Thyroid gland (tissue), 4 donors: ENCODE measurements at regions not wholly inside any gene's neighbourhood (a gene's known extent, or its start where the extent isn't known, plus 50 kb on each side); places are given as distances from the start of the nearest gene placed in this dataset.

ENCODE experiments used
- DNase-seq, 2 donors: peaks; one replicate each; pipeline ENCODE4 v3.0.0-alpha.2; 2019
- H3K27ac ChIP-seq, 3 donors: fragments of 200-600 bp; sonication (generic); 1 replicate in 2 of 3; 2 replicates in 1 of 3; pipeline ENCODE4 v1.5.1; 2016 to 2019; ENCODE audit warnings: mild to moderate bottlenecking in 1 of 3, moderate library complexity in 1 of 3
- H3K27me3 ChIP-seq: fragments of 200-600 bp; sonication (generic); one replicate; pipeline ENCODE4 v1.5.1; 2019
- H3K36me3 ChIP-seq, 2 donors: fragments of 200-600 bp; sonication (generic); one replicate each; pipeline ENCODE4 v1.5.1; 2016 to 2019
- H3K4me1 ChIP-seq, 2 donors: fragments of 200-600 bp; sonication (generic); one replicate each; pipeline ENCODE4 v1.5.1; 2017 to 2019
- H3K4me3 ChIP-seq, 3 donors: fragments of 200-600 bp; sonication (generic); replicated peaks in 1 of 3; 1 replicate in 2 of 3; 2 replicates in 1 of 3; pipeline ENCODE4 v1.5.1; 2016; ENCODE audit warnings: mild to moderate bottlenecking in 1 of 3
- H3K9me3 ChIP-seq: fragments of 200-600 bp; sonication (generic); one replicate; pipeline ENCODE4 v1.5.1; 2017
- CTCF ChIP-seq, 6 experiments: fragments of 200-600 bp in 3 of 6; fragments of 450-650 bp in 3 of 6; sonication (generic) in 3 of 6; IDR thresholded peaks; one replicate each; pipeline ENCODE4 v1.5.1; 2016 to 2019; ENCODE audit warnings: antibody characterized with exemption in 6 of 6, mild to moderate bottlenecking in 2 of 6, inconsistent platforms in 1 of 6, moderate library complexity in 1 of 6
- POLR2A ChIP-seq, 2 donors: fragments of 450-650 bp; IDR thresholded peaks; one replicate each; pipeline ENCODE4 v1.6.1; 2017; ENCODE audit warnings: antibody characterized with exemption in 2 of 2, mild to moderate bottlenecking in 2 of 2, moderate library complexity in 1 of 2
- whole genome bisulfite sequencing, 2 donors: methylation state at CpG; one replicate each; pipeline ENCODE4 v1.1.5; 2017; 5-methylcytosine and 5-hydroxymethylcytosine counted together
- intact Hi-C: fragments of 100-400 bp; cut with DNase I; formaldehyde crosslinking; loops from one replicate; pipeline ENCODE4 v1.15.1; 2023

DNA sequence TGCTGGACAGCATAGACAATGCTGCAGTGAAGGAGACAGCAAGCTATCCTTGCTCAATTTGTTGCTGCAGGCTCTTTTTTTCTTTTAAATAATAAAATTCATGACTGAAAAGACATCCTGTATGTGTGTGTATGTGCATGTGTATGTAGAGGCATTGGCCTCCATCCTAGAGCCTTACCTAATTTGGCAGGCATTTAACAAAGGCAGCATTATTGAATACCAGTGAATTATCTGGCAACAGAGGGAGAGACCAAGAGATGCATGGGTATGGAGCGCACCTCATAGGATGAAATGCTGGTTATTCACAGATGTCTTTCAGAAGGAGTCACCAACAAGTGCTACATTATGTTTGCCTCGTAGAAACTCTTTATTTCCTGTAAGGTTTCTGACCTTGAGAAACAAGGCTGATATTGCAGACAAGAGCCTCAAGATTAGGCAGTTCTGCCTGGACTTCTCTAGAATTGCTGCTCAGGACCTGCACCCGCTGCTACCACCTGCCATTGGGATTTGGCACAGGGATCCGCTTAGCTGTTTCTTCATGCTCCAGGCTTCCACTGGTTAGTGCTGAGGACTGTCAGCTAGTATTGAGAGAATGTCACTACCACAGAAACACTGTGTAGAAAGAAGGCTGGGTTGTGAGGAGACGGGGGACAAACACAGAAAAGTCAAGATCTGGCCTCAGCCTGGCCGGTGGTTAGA lies 247.7 kb upstream of the RFX3 start:
- Histone ChIP-seq H3K27me3 (no peaks in the 10 kb centered on the region), H3K9me3 (no peaks in the 10 kb centered on the region), H3K4me1 (peaks cover 3 to 6% of the 10 kb centered on the region in 2 donors), H3K4me3 (no peak overlapping the region), H3K36me3 (no peaks in the 10 kb centered on the region), H3K27ac (no peak overlapping the region)
- intact Hi-C loops = no loop called here
- 92 to 97% methylated on average over 6 of the region's 6 CpGs for WGBS, 2 donors
- TF ChIP-seq CTCF (IDR thresholded peaks at IDR 0.05) (no peak), POLR2A (IDR thresholded peaks at IDR 0.05) (no peak)
- no peak for DNase-seq

DNA sequence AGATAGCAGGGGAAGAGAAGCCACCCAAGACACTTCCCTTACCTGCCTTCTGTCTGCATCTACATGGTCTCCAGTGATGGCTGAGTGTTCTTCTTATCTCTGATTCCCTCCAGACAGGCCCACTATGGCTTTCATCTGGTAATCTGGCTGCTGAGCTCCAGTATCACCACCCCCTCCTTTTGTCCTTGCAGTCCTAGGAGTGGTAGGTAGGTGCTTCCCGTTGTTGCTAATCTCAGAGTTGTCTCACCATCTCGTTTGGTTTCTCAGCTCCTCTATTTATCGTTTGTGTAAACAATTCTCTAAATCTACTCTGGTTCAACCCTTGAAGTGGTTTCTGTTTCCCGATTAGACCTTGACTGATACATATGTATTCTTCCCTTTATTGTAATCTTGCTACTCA lies 243.8 kb upstream of the RFX3 start:
- no peak for DNase-seq
- no peaks in the 10 kb centered on the region for H3K36me3 ChIP-seq
- H3K9me3 ChIP-seq = no peaks in the 10 kb centered on the region
- no peak overlapping the region for H3K27ac ChIP-seq
- intact Hi-C loops = no loop called here
- no peak overlapping the region for H3K4me3 ChIP-seq
- no peaks in the 10 kb centered on the region for H3K27me3 ChIP-seq
- H3K4me1 ChIP-seq = peaks cover 2 to 3% of the 10 kb centered on the region in 2 donors
- 42 to 43% methylated on average over 4 of the region's 4 CpGs for WGBS, 2 donors
- no peak for TF ChIP-seq CTCF (IDR thresholded peaks at IDR 0.05)
- TF ChIP-seq POLR2A (IDR thresholded peaks at IDR 0.05) = no peak

GRCh38 chr9:3768712-3769457 lies 243.1 kb upstream of the RFX3 start:
- no peaks in the 10 kb centered on the region for H3K9me3 ChIP-seq
- H3K4me1 ChIP-seq = no peaks in the 10 kb centered on the region
- no peaks in the 10 kb centered on the region for H3K27me3 ChIP-seq
- H3K27ac ChIP-seq = no peak overlapping the region
- WGBS, 2 donors = 76 to 87% methylated on average over 4 of the region's 5 CpGs
- DNase-seq = no peak
- H3K4me3 ChIP-seq = no peak overlapping the region
- TF ChIP-seq POLR2A (IDR thresholded peaks at IDR 0.05) = no peak
- no peak for TF ChIP-seq CTCF (IDR thresholded peaks at IDR 0.05)
- intact Hi-C loops = no loop called here
- no peaks in the 10 kb centered on the region for H3K36me3 ChIP-seq

- no peak overlapping the region for H3K4me3 ChIP-seq
- no peaks in the 10 kb centered on the region for H3K27me3 ChIP-seq
- H3K27ac ChIP-seq = no peak overlapping the region
- H3K9me3 ChIP-seq = no peaks in the 10 kb centered on the region
- H3K36me3 ChIP-seq = no peaks in the 10 kb centered on the region
- no peak for DNase-seq
- H3K4me1 ChIP-seq = no peaks in the 10 kb centered on the region
- TF ChIP-seq CTCF (IDR thresholded peaks at IDR 0.05) (no peak), POLR2A (IDR thresholded peaks at IDR 0.05) (no peak)
- WGBS, 2 donors = 86 to 88% methylated on average over 5 of the region's 5 CpGs
- intact Hi-C loops = no loop called here
Observed at GRCh38 chr9:3768286-3768685, 242.5 kb upstream of the RFX3 start.

DNA sequence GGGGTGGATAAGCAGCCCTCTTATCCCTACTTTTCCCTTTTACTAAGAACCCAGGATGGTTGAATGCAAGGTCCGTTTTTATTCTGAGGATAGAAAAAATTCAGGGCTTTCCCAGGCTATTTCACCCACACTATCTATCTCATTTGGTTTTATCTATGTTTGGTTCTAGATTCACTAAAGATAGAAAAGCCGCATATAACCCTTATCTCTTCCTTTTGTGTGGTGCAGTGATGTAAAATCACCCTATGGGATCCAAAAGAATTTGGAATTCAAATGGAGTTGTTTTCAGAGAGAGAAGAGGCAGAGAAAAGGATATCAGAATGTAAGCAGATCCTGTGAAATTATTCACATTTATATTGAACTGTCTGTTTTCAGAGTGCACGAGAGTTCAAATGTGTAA lies 236.3 kb upstream of the RFX3 start:
- Histone ChIP-seq H3K27ac (no peak overlapping the region), H3K4me1 (peaks cover 0 to 4% of the 10 kb centered on the region in 2 donors), H3K9me3 (no peaks in the 10 kb centered on the region), H3K27me3 (no peaks in the 10 kb centered on the region), H3K36me3 (no peaks in the 10 kb centered on the region), H3K4me3 (no peak overlapping the region)
- intact Hi-C loops = no loop called here
- 65 to 66% methylated on average over 3 of the region's 3 CpGs for WGBS, 2 donors
- no peak for DNase-seq
- TF ChIP-seq POLR2A (IDR thresholded peaks at IDR 0.05) = no peak
- TF ChIP-seq CTCF (IDR thresholded peaks at IDR 0.05) = no peak
